ENCODE measurements at regions not wholly inside any gene's neighbourhood (a gene's known extent, or its start where the extent isn't known, plus 50 kb on each side); places are given as distances from the start of the nearest gene placed in this dataset.

DNA sequence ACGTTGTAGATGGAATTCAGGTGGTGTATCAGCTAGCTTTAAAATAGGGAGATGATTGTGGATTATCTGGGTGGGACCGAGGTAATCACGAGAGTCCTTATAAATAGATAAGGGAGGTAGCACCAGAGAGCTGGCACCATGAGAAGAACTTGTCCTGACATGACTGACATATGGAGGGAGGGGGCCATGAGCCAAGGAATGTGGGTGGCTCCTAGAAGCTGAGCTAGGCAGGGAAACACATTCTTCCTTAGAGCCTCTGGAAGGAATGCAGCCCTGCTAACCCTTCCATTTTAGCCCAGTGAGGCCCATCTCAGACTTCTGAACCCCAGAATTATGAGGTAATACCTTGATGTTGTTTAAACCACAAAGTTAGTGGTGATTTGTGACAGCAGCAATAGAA, 321.1 kb upstream of the SULF2 start:
- TF ChIP-seq, protein P1, sequence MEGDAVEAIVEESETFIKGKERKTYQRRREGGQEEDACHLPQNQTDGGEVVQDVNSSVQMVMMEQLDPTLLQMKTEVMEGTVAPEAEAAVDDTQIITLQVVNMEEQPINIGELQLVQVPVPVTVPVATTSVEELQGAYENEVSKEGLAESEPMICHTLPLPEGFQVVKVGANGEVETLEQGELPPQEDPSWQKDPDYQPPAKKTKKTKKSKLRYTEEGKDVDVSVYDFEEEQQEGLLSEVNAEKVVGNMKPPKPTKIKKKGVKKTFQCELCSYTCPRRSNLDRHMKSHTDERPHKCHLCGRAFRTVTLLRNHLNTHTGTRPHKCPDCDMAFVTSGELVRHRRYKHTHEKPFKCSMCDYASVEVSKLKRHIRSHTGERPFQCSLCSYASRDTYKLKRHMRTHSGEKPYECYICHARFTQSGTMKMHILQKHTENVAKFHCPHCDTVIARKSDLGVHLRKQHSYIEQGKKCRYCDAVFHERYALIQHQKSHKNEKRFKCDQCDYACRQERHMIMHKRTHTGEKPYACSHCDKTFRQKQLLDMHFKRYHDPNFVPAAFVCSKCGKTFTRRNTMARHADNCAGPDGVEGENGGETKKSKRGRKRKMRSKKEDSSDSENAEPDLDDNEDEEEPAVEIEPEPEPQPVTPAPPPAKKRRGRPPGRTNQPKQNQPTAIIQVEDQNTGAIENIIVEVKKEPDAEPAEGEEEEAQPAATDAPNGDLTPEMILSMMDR (IDR thresholded peaks at IDR 0.05; ENCODE audit: insufficient read depth in 1 of 2, low read depth in 1 of 2, low read length in 1 of 2, severe bottlenecking in 1 of 2, unreplicated experiment in 1 of 2): no peak
- peaks cover 13% of the 10 kb centered on the region for H3K9me3 ChIP-seq
- ChIA-PET POLR2A (no interaction called here), CTCF (interaction anchor here (0.9 kb wide), 1 partner anchor 17 kb away, joined by 3 read pairs; no protein-coding TSS in a partner anchor)
- H3K4me3 Mint-ChIP-seq (ENCODE audit: unreplicated experiment): no peak overlapping the region
- no peaks in the 10 kb centered on the region for H3K36me3 Mint-ChIP-seq (ENCODE audit: insufficient read depth, unreplicated experiment)
- peaks cover 11% of the 10 kb centered on the region for H3K27me3 Mint-ChIP-seq (ENCODE audit: insufficient read depth, unreplicated experiment)
- no peak for DNase-seq
- no peaks in the 10 kb centered on the region for H3K4me1 ChIP-seq
- intact Hi-C loops (cut with micrococcal nuclease; ENCODE audit: unreplicated experiment): no loop called here
- no peaks in the 10 kb centered on the region for H3K27me3 ChIP-seq (replicated peaks; ENCODE audit: control insufficient read depth, insufficient read depth, low read length)
- H3K4me1 Mint-ChIP-seq (ENCODE audit: low read depth, unreplicated experiment): no peaks in the 10 kb centered on the region
- no TSS peak for BruUV-seq (replicated peaks)
- H3K9me3 Mint-ChIP-seq (ENCODE audit: unreplicated experiment): peaks cover 8% of the 10 kb centered on the region
- no peak overlapping the region for H3K27ac Mint-ChIP-seq (ENCODE audit: unreplicated experiment)
- H3K4me3 ChIP-seq (ENCODE audit: low read depth, low read length): no peak overlapping the region
- H3K36me3 ChIP-seq (ENCODE audit: control insufficient read depth, insufficient read depth, low read length): no peaks in the 10 kb centered on the region

DNA sequence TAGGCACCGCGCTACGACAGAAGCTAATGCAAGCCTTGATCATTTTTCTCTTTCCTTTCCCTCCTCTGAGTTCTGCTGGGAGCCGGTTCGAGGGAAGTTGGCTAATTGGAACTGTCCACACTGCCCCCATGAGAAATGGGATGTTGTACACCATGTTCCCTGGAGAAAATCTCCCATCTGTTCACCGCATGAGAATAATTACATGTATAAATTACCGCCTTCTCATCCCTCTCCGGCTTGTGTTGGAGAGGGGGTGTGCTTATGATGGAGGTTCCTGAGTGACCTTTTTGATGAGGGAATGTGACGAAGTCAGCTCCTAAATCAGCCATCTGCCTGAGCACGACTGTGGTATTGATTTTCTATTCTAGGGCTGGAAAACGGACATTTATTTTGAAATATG, 320.2 kb upstream of the SULF2 start:
- Mint-ChIP-seq H3K4me3 (ENCODE audit: unreplicated experiment) (no peak overlapping the region), H3K27me3 (ENCODE audit: insufficient read depth, unreplicated experiment) (peaks cover 15% of the 10 kb centered on the region), H3K27ac (ENCODE audit: unreplicated experiment) (no peak overlapping the region), H3K9me3 (ENCODE audit: unreplicated experiment) (peaks cover 8% of the 10 kb centered on the region), H3K4me1 (ENCODE audit: low read depth, unreplicated experiment) (no peaks in the 10 kb centered on the region), H3K36me3 (ENCODE audit: insufficient read depth, unreplicated experiment) (no peaks in the 10 kb centered on the region)
- Histone ChIP-seq H3K27me3 (replicated peaks; ENCODE audit: control insufficient read depth, insufficient read depth, low read length) (no peaks in the 10 kb centered on the region), H3K4me3 (ENCODE audit: low read depth, low read length) (no peak overlapping the region), H3K36me3 (ENCODE audit: control insufficient read depth, insufficient read depth, low read length) (no peaks in the 10 kb centered on the region), H3K9me3 (peaks cover 13% of the 10 kb centered on the region), H3K4me1 (no peaks in the 10 kb centered on the region)
- TF ChIP-seq, protein P1 (IDR thresholded peaks at IDR 0.05; ENCODE audit: insufficient read depth in 1 of 2, low read depth in 1 of 2, low read length in 1 of 2, severe bottlenecking in 1 of 2, unreplicated experiment in 1 of 2): no peak
- no peak for DNase-seq
- BruUV-seq (replicated peaks): no TSS peak
- intact Hi-C loops (cut with micrococcal nuclease; ENCODE audit: unreplicated experiment): no loop called here
- ChIA-PET POLR2A (no interaction called here), CTCF (no interaction called here)

DNA sequence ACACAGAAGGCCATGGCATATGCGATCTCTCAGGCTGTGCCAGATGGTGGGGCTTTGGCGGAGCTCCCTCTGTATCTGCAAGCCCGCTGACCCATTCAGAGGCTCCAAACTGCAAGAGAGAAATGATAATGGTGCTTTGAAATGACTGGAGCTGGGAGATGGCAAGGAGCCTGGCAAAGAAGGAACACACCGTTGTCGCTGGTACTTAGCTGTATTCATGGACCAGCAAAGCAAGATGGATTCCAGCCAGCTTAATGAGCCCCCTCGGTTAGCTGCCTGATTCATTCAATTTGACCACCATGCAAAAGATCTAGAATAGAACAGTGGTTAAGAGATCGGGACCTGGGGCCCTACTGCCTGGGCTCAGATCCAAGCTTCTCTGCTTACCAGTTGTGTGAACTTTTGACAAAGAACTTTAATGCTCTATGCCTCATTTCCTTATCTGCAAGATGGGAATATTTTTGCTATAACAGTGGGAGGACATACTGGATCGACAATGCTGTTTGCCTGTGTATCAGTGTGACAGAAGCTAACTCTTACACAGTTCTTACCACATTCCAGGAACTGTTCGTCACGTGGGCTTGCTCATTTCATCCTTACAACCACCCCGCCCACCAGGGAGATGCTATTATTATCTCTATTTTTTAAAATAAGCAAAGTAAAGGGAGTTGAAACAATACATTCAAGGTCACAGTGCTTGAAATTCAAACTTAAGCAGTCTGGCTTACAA, 317.8 kb upstream of the SULF2 start:
- no peak overlapping the region for H3K4me3 ChIP-seq (ENCODE audit: low read depth, low read length)
- H3K4me1 Mint-ChIP-seq (ENCODE audit: low read depth, unreplicated experiment): no peaks in the 10 kb centered on the region
- H3K27me3 ChIP-seq (replicated peaks; ENCODE audit: control insufficient read depth, insufficient read depth, low read length): no peaks in the 10 kb centered on the region
- intact Hi-C loops (cut with micrococcal nuclease; ENCODE audit: unreplicated experiment): no loop called here
- H3K36me3 Mint-ChIP-seq (ENCODE audit: insufficient read depth, unreplicated experiment): no peaks in the 10 kb centered on the region
- peak in 1 of 2 experiments; percentile 21 for DNase-seq
- H3K27me3 Mint-ChIP-seq (ENCODE audit: insufficient read depth, unreplicated experiment): peaks cover 7% of the 10 kb centered on the region
- no peaks in the 10 kb centered on the region for H3K4me1 ChIP-seq
- peaks cover 13% of the 10 kb centered on the region for H3K9me3 ChIP-seq
- H3K9me3 Mint-ChIP-seq (ENCODE audit: unreplicated experiment): peaks cover 8% of the 10 kb centered on the region
- CTCF ChIA-PET: no interaction called here
- TF ChIP-seq, protein P1 (IDR thresholded peaks at IDR 0.05; ENCODE audit: insufficient read depth in 1 of 2, low read depth in 1 of 2, low read length in 1 of 2, severe bottlenecking in 1 of 2, unreplicated experiment in 1 of 2): no peak
- H3K36me3 ChIP-seq (ENCODE audit: control insufficient read depth, insufficient read depth, low read length): no peaks in the 10 kb centered on the region
- no TSS peak for BruUV-seq (replicated peaks)
- POLR2A ChIA-PET: no interaction called here
- H3K27ac Mint-ChIP-seq (ENCODE audit: unreplicated experiment): no peak overlapping the region
- no peak overlapping the region for H3K4me3 Mint-ChIP-seq (ENCODE audit: unreplicated experiment)

Measured in Caco-2 (cell line).